ENCODE measurements at regions not wholly inside any gene's neighbourhood (a gene's known extent, or its start where the extent isn't known, plus 50 kb on each side); places are given as distances from the start of the nearest gene placed in this dataset.

DNA sequence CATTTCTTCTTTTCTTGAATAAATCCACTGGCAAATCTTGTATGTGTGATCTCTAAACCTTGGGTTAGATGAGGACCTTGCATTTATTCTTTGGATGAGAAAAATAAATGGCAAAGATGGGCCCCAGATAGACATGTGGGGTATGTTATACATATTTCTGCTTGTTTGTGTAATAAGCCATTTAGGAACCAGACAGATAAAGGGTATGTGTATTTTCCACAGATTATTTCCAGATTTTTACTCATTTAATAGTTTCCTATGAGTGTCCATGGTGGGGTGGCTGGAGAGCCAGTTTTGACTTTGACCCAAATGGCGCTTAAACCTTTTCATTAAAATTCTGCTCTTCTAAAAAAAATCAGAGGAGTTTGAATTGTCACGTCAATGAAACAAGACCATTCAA, 102.8 kb downstream of the MYCN start:
- Histone ChIP-seq H3K27ac (replicated peaks) (no peak overlapping the region), H3K36me3 (no peaks in the 10 kb centered on the region), H3K27me3 (ENCODE audit: low read depth) (peaks cover 43% of the 10 kb centered on the region), H3K4me3 (no peak overlapping the region), H3K4me1 (no peaks in the 10 kb centered on the region), H3K9me3 (replicated peaks) (no peaks in the 10 kb centered on the region)
- TF ChIP-seq, protein P1, sequence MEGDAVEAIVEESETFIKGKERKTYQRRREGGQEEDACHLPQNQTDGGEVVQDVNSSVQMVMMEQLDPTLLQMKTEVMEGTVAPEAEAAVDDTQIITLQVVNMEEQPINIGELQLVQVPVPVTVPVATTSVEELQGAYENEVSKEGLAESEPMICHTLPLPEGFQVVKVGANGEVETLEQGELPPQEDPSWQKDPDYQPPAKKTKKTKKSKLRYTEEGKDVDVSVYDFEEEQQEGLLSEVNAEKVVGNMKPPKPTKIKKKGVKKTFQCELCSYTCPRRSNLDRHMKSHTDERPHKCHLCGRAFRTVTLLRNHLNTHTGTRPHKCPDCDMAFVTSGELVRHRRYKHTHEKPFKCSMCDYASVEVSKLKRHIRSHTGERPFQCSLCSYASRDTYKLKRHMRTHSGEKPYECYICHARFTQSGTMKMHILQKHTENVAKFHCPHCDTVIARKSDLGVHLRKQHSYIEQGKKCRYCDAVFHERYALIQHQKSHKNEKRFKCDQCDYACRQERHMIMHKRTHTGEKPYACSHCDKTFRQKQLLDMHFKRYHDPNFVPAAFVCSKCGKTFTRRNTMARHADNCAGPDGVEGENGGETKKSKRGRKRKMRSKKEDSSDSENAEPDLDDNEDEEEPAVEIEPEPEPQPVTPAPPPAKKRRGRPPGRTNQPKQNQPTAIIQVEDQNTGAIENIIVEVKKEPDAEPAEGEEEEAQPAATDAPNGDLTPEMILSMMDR (IDR thresholded peaks at IDR 0.05; ENCODE audit: borderline replicate concordance): no peak
- intact Hi-C loops (cut with micrococcal nuclease): no loop called here
- no peak for DNase-seq

DNA sequence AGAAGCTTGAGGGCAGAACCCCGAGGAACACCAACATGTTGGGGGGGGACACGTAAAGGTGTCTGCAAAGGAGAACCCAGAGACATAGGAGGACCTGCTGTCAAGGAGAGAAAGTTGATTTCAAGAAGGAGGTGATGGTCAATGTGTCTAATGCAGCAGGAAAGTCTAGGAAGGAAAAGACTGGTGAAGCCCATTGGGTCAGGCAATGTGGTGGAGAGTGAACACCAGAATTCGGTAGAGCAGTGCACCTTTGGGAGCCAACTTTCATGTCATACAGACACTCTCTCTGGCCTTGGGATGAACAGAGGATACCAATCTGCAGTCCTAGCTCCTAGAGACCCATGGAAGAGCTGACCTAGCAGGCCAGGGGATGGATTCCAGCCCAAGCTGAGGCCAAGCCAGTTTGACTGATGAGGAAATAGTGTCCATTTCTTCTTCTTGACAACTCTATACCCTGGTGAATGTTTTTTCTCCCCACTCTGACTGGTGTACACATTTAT, 101.9 kb downstream of the MYCN start:
- no peaks in the 10 kb centered on the region for H3K4me1 ChIP-seq
- H3K27ac ChIP-seq (replicated peaks): no peak overlapping the region
- H3K9me3 ChIP-seq (replicated peaks): no peaks in the 10 kb centered on the region
- peaks cover 45% of the 10 kb centered on the region for H3K27me3 ChIP-seq (ENCODE audit: low read depth)
- intact Hi-C loops (cut with micrococcal nuclease): no loop called here
- TF ChIP-seq, protein P1 (IDR thresholded peaks at IDR 0.05; ENCODE audit: borderline replicate concordance): no peak
- no peak for DNase-seq
- no peak overlapping the region for H3K4me3 ChIP-seq
- H3K36me3 ChIP-seq: no peaks in the 10 kb centered on the region

DNA sequence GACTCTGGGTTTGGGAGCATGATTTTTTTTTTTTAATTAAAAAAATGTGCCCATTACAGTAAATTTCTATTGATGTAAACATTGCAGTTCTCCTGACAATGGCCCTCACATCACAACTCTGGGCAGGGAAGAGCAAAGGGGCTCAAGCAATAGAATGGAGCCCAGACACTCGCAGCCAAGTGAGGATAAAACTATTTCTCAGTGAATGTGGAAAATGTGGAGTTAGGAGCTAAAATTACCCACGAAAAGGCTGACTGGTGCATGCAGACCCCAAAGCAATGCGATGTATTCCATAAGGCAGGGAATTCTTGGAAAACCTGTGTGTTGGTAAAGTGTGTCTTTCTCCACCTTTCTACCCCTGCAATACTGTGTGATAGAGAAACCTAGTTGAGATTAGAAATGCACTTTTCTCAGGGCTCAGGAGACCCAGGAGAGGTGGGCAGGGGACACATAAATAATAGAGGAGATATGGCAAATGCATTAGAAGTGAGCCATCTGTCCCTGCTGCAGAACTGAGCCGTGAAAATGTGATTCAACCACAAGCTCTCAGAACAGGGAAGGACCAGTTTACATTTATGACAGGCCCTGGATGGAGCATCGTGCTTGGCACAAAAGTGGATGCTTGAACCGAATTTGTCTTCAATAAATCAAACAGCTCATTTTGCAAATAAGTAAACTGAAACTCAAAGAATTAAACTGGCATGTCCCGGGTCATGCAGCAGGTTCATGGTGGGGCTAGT, 100.1 kb downstream of the MYCN start:
- peaks cover 45% of the 10 kb centered on the region for H3K27me3 ChIP-seq (ENCODE audit: low read depth)
- intact Hi-C loops (cut with micrococcal nuclease): no loop called here

DNA sequence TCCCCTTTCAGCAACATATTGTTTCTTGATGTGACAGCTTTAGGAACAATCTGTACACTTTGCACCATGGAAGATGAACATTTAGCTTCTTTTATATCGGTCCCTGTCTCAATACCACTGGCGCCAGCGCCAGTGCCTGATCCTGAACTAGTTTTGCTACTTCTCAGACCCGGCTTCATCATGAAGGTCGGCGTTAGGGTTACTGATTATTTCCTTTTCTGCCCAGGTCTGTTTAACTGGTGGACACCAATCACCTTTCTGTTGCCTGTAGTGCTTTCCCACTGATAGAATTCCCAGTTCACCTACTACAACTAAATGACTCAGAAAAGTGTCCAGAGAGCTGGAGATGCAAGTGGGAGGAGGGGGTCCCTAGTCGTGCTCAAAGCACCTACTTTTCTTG, 99.5 kb downstream of the MYCN start:
- Histone ChIP-seq H3K4me3 (no peak overlapping the region), H3K36me3 (no peaks in the 10 kb centered on the region)
- intact Hi-C loops (cut with micrococcal nuclease): no loop called here

More for the DNA sequence above, 100.1 kb downstream of the MYCN start:
- Histone ChIP-seq H3K4me1 (no peaks in the 10 kb centered on the region), H3K4me3 (no peak overlapping the region), H3K27ac (replicated peaks) (no peak overlapping the region), H3K36me3 (no peaks in the 10 kb centered on the region), H3K9me3 (replicated peaks) (no peaks in the 10 kb centered on the region)
- TF ChIP-seq, protein P1 (IDR thresholded peaks at IDR 0.05; ENCODE audit: borderline replicate concordance): no peak
- no peak for DNase-seq

DNA sequence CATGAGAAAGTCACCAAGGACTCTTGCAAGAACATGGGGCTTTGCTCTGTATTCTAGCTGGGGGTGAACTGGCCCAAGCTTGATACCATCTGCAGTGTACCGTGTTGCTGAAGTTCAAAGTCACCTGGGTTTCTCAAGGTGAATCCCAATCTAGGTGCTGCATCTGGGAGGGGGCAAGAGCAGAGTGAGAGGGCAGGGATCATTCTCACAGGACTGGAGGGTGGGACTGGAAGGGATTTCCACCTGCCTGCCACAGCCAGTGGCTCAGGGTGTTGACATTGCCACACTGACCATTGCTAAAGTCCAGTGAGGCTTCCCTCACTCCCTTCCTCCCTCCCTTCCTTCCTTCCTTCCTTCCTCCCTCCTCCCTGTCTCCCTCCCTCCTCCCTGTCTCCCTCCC, 98.7 kb downstream of the MYCN start:
- Histone ChIP-seq H3K4me1 (no peaks in the 10 kb centered on the region), H3K27ac (replicated peaks) (no peak overlapping the region), H3K36me3 (no peaks in the 10 kb centered on the region), H3K27me3 (ENCODE audit: low read depth) (peaks cover 48% of the 10 kb centered on the region), H3K4me3 (no peak overlapping the region), H3K9me3 (replicated peaks) (no peaks in the 10 kb centered on the region)
- TF ChIP-seq, protein P1 (IDR thresholded peaks at IDR 0.05; ENCODE audit: borderline replicate concordance): no peak
- no peak for DNase-seq
- intact Hi-C loops (cut with micrococcal nuclease): no loop called here

More for the DNA sequence above, 99.5 kb downstream of the MYCN start:
- no peaks in the 10 kb centered on the region for H3K4me1 ChIP-seq
- DNase-seq: no peak
- H3K9me3 ChIP-seq (replicated peaks): no peaks in the 10 kb centered on the region
- peaks cover 45% of the 10 kb centered on the region for H3K27me3 ChIP-seq (ENCODE audit: low read depth)
- H3K27ac ChIP-seq (replicated peaks): no peak overlapping the region
- TF ChIP-seq, protein P1 (IDR thresholded peaks at IDR 0.05; ENCODE audit: borderline replicate concordance): no peak

Measured in left ventricle myocardium inferior (tissue), 1 donor.